ENCODE measurements at regions not wholly inside any gene's neighbourhood (a gene's known extent, or its start where the extent isn't known, plus 50 kb on each side); places are given as distances from the start of the nearest gene placed in this dataset.

- no peaks in the 10 kb centered on the region for H3K4me1 ChIP-seq (ENCODE audit: insufficient read depth, low read length, severe bottlenecking)
- H3K4me3 ChIP-seq (ENCODE audit: low read depth, low read length, poor library complexity, severe bottlenecking): no peak overlapping the region
- H3K36me3 ChIP-seq (ENCODE audit: insufficient read depth, low read length): no peaks in the 10 kb centered on the region
- TF ChIP-seq CTCF (IDR thresholded peaks at IDR 0.05; ENCODE audit: low read length): no peak
- no peak for TF ChIP-seq EZH2 (IDR thresholded peaks at IDR 0.05; ENCODE audit: borderline replicate concordance, low read length)
- no peaks in the 10 kb centered on the region for H3F3A ChIP-seq (ENCODE audit: insufficient read depth, low read length)
- H3K27ac ChIP-seq (ENCODE audit: low read depth, low read length, poor library complexity, severe bottlenecking): no peak overlapping the region
- no peaks in the 10 kb centered on the region for H3K79me2 ChIP-seq (ENCODE audit: insufficient read depth, low read length)
- no peaks in the 10 kb centered on the region for H4K20me1 ChIP-seq (ENCODE audit: insufficient read depth, low read length)
- no peaks in the 10 kb centered on the region for H3K9me2 ChIP-seq (ENCODE audit: low read depth, low read length)
- no peak overlapping the region for H3K4me2 ChIP-seq (ENCODE audit: low read length)
- H3K27me3 ChIP-seq (ENCODE audit: insufficient read depth, low read length): no peaks in the 10 kb centered on the region
- no peak overlapping the region for H3K9ac ChIP-seq (ENCODE audit: low read length)
- H3K9me3 ChIP-seq (ENCODE audit: low read length): no peaks in the 10 kb centered on the region
- H2AFZ ChIP-seq (ENCODE audit: low read length): no peak overlapping the region
Measured at GRCh38 chr3:154884952-154885351, 195.2 kb upstream of the MME start.

- H3K9me3 ChIP-seq (ENCODE audit: low read length): no peaks in the 10 kb centered on the region
- H3K4me1 ChIP-seq (ENCODE audit: insufficient read depth, low read length, severe bottlenecking): peaks cover 39% of the 10 kb centered on the region
- H3K79me2 ChIP-seq (ENCODE audit: insufficient read depth, low read length): no peaks in the 10 kb centered on the region
- no peak for TF ChIP-seq CTCF (IDR thresholded peaks at IDR 0.05; ENCODE audit: low read length)
- no peak for TF ChIP-seq EZH2 (IDR thresholded peaks at IDR 0.05; ENCODE audit: borderline replicate concordance, low read length)
- H3K36me3 ChIP-seq (ENCODE audit: insufficient read depth, low read length): no peaks in the 10 kb centered on the region
- no peaks in the 10 kb centered on the region for H3K27me3 ChIP-seq (ENCODE audit: insufficient read depth, low read length)
- H2AFZ ChIP-seq (ENCODE audit: low read length): no peak overlapping the region; the same call in 1 of the 2 replicates
- no peaks in the 10 kb centered on the region for H4K20me1 ChIP-seq (ENCODE audit: insufficient read depth, low read length)
- H3F3A ChIP-seq (ENCODE audit: insufficient read depth, low read length): no peaks in the 10 kb centered on the region
- no peak overlapping the region for H3K9ac ChIP-seq (ENCODE audit: low read length)
- no peak overlapping the region for H3K4me2 ChIP-seq (ENCODE audit: low read length)
- H3K9me2 ChIP-seq (ENCODE audit: low read depth, low read length): no peaks in the 10 kb centered on the region
- no peak overlapping the region for H3K4me3 ChIP-seq (ENCODE audit: low read depth, low read length, poor library complexity, severe bottlenecking)
- no peak overlapping the region for H3K27ac ChIP-seq (ENCODE audit: low read depth, low read length, poor library complexity, severe bottlenecking)
Measured at GRCh38 chr3:154875142-154875541, 205.0 kb upstream of the MME start.

- H4K20me1 ChIP-seq (ENCODE audit: insufficient read depth, low read length): no peaks in the 10 kb centered on the region
- H3K4me2 ChIP-seq (ENCODE audit: low read length): no peak overlapping the region
- H3F3A ChIP-seq (ENCODE audit: insufficient read depth, low read length): no peaks in the 10 kb centered on the region
- no peaks in the 10 kb centered on the region for H3K9me2 ChIP-seq (ENCODE audit: low read depth, low read length)
- H3K27me3 ChIP-seq (ENCODE audit: insufficient read depth, low read length): no peaks in the 10 kb centered on the region
- H3K79me2 ChIP-seq (ENCODE audit: insufficient read depth, low read length): no peaks in the 10 kb centered on the region
- no peak overlapping the region for H3K27ac ChIP-seq (ENCODE audit: low read depth, low read length, poor library complexity, severe bottlenecking)
- no peaks in the 10 kb centered on the region for H3K36me3 ChIP-seq (ENCODE audit: insufficient read depth, low read length)
- no peak overlapping the region for H3K4me3 ChIP-seq (ENCODE audit: low read depth, low read length, poor library complexity, severe bottlenecking)
- H2AFZ ChIP-seq (ENCODE audit: low read length): no peak overlapping the region; the same call in 1 of the 2 replicates
- H3K9ac ChIP-seq (ENCODE audit: low read length): no peak overlapping the region
- H3K4me1 ChIP-seq (ENCODE audit: insufficient read depth, low read length, severe bottlenecking): peaks cover 39% of the 10 kb centered on the region
- TF ChIP-seq EZH2 (IDR thresholded peaks at IDR 0.05; ENCODE audit: borderline replicate concordance, low read length): no peak
- TF ChIP-seq CTCF (IDR thresholded peaks at IDR 0.05; ENCODE audit: low read length): no peak
- H3K9me3 ChIP-seq (ENCODE audit: low read length): no peaks in the 10 kb centered on the region
Measured at GRCh38 chr3:154872696-154873095, 207.4 kb upstream of the MME start.

Data from OCI-LY1 (cell line).